ENCODE measurements at regions not wholly inside any gene's neighbourhood (a gene's known extent, or its start where the extent isn't known, plus 50 kb on each side); places are given as distances from the start of the nearest gene placed in this dataset.
"Not testable (repeated sequence)": the region's sequence is repeated elsewhere in the genome, so short reads cannot be mapped to it uniquely, and the experiment has no call there.

- Histone ChIP-seq H3K27me3 (ENCODE audit: insufficient read depth, poor library complexity, severe bottlenecking) (no peaks in the 10 kb centered on the region), H3K4me3 (replicated peaks; ENCODE audit: insufficient read depth, low read length) (no peak overlapping the region), H3K27ac (replicated peaks) (no peak overlapping the region)
- TF ChIP-seq POLR2AphosphoS5 (IDR thresholded peaks at IDR 0.05; ENCODE audit: low read depth) (no peak), SPI1 (IDR thresholded peaks at IDR 0.05; ENCODE audit: borderline replicate concordance, low read depth) (no peak)
- TF ChIP-seq, protein P1, sequence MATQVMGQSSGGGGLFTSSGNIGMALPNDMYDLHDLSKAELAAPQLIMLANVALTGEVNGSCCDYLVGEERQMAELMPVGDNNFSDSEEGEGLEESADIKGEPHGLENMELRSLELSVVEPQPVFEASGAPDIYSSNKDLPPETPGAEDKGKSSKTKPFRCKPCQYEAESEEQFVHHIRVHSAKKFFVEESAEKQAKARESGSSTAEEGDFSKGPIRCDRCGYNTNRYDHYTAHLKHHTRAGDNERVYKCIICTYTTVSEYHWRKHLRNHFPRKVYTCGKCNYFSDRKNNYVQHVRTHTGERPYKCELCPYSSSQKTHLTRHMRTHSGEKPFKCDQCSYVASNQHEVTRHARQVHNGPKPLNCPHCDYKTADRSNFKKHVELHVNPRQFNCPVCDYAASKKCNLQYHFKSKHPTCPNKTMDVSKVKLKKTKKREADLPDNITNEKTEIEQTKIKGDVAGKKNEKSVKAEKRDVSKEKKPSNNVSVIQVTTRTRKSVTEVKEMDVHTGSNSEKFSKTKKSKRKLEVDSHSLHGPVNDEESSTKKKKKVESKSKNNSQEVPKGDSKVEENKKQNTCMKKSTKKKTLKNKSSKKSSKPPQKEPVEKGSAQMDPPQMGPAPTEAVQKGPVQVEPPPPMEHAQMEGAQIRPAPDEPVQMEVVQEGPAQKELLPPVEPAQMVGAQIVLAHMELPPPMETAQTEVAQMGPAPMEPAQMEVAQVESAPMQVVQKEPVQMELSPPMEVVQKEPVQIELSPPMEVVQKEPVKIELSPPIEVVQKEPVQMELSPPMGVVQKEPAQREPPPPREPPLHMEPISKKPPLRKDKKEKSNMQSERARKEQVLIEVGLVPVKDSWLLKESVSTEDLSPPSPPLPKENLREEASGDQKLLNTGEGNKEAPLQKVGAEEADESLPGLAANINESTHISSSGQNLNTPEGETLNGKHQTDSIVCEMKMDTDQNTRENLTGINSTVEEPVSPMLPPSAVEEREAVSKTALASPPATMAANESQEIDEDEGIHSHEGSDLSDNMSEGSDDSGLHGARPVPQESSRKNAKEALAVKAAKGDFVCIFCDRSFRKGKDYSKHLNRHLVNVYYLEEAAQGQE (IDR thresholded peaks at IDR 0.05; ENCODE audit: insufficient replicate concordance, low read depth) = no peak
- DNase-seq (ENCODE audit: low read depth in 1 of 2, low spot score in 1 of 2) = no peak
Measured at GRCh38 chr5:92627186-92627585, 953.8 kb downstream of the NR2F1-AS1 start.

DNA sequence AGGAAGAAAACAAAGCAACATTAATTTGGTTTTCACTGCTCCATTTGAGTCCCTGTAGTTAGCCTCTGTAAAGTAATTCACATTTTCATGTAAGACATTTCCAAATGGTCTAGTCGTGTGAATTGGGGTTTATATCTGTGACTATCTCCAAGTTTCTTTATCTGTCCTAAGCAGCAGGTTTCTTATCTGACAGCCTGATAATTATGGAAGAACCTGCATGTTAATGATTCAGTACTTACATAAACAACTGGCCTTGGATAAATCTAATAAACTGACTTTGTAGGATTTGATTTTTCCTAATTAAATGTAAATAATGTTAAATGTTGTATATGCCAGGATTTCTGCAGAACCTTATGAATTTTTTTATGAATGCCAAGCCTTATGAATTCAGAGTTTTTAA lies 964.9 kb downstream of the NR2F1-AS1 start:
- no peak overlapping the region for H3K27ac ChIP-seq (replicated peaks)
- no peak for DNase-seq (ENCODE audit: low read depth in 1 of 2, low spot score in 1 of 2)
- H3K27me3 ChIP-seq (ENCODE audit: insufficient read depth, poor library complexity, severe bottlenecking) = no peaks in the 10 kb centered on the region
- TF ChIP-seq POLR2AphosphoS5 (IDR thresholded peaks at IDR 0.05; ENCODE audit: low read depth) = no peak
- TF ChIP-seq SPI1 (IDR thresholded peaks at IDR 0.05; ENCODE audit: borderline replicate concordance, low read depth) = no peak
- no peak for TF ChIP-seq CTCF (IDR thresholded peaks at IDR 0.05; ENCODE audit: insufficient read depth, low read length)
- TF ChIP-seq GABPA (IDR thresholded peaks at IDR 0.05; ENCODE audit: low read depth) = no peak
- TF ChIP-seq, protein P1 (IDR thresholded peaks at IDR 0.05; ENCODE audit: insufficient replicate concordance, low read depth) = no peak
- H3K4me3 ChIP-seq (replicated peaks; ENCODE audit: insufficient read depth, low read length) = no peak overlapping the region

GRCh38 chr5:92613546-92613945 lies 967.5 kb downstream of the NR2F1-AS1 start:
- no peak for TF ChIP-seq SPI1 (IDR thresholded peaks at IDR 0.05; ENCODE audit: borderline replicate concordance, low read depth)
- TF ChIP-seq, protein P1 (IDR thresholded peaks at IDR 0.05; ENCODE audit: insufficient replicate concordance, low read depth) = no peak
- no peak for TF ChIP-seq CTCF (IDR thresholded peaks at IDR 0.05; ENCODE audit: insufficient read depth, low read length)
- TF ChIP-seq POLR2AphosphoS5 (IDR thresholded peaks at IDR 0.05; ENCODE audit: low read depth) = no peak
- TF ChIP-seq GABPA (IDR thresholded peaks at IDR 0.05; ENCODE audit: low read depth) = no peak

DNA sequence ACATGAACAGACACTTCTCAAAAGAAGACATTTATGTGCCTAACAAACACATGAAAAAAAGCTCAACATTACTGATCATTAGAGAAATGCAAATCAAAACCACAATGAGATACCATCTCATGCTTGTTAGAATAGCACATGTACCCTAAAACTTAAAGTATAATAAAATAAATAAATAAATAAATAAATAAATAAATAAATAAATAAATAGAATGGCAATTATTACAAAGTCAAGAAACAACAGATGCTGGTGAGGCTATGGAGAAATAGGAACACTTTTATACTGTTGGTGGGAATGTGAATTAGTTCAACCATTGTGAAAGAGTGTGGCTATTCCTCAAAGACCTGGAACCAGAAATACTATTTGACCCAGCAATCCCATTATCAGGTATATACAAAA lies 970.6 kb downstream of the NR2F1-AS1 start:
- H3K4me3 ChIP-seq (replicated peaks; ENCODE audit: insufficient read depth, low read length); H3K27ac ChIP-seq (replicated peaks); DNase-seq (ENCODE audit: low read depth in 1 of 2, low spot score in 1 of 2); H3K27me3 ChIP-seq (ENCODE audit: insufficient read depth, poor library complexity, severe bottlenecking): not testable (repeated sequence)

More at GRCh38 chr5:92613546-92613945, 967.5 kb downstream of the NR2F1-AS1 start:
- Histone ChIP-seq H3K27ac (replicated peaks) (no peak overlapping the region), H3K4me3 (replicated peaks; ENCODE audit: insufficient read depth, low read length) (no peak overlapping the region), H3K27me3 (ENCODE audit: insufficient read depth, poor library complexity, severe bottlenecking) (no peaks in the 10 kb centered on the region)
- DNase-seq (ENCODE audit: low read depth in 1 of 2, low spot score in 1 of 2) = no peak

Measured in HL-60 (cell line).